Activated CD8-positive, alpha-beta T cell treated with anti-CD3 and anti-CD28 coated beads for 36 hours (primary cell): ENCODE measurements at regions not wholly inside any gene's neighbourhood (a gene's known extent, or its start where the extent isn't known, plus 50 kb on each side); places are given as distances from the start of the nearest gene placed in this dataset.

Experiments used
- ATAC-seq: fragments of 200-7000 bp; cut with Tn5 transposase; one replicate; pipeline ENCODE4 v1.10.0; 2021; ENCODE audit warnings: mild to moderate bottlenecking, moderate library complexity
- CTCF ChIA-PET: fragments of 350-600 bp; sonication (Branson Sonifier 250); formaldehyde crosslinking; loops from one replicate; lab custom pipeline; 2021; ENCODE audit warnings: antibody characterized with exemption; lab: Charles Lee
- POLR2A ChIA-PET: fragments of 350-600 bp; sonication (Branson Sonifier 250); formaldehyde crosslinking; loops from one replicate; lab custom pipeline; 2021; ENCODE audit warnings: antibody characterized with exemption; lab: Charles Lee
- DNase-seq: peaks from one replicate; pipeline ENCODE4 v3.0.0-alpha.2; 2020
- H3K27ac Mint-ChIP-seq: one replicate; pipeline ENCODE4 v1.8.0; 2021; ENCODE audit warnings: mild to moderate bottlenecking, mixed read lengths
- H3K27me3 Mint-ChIP-seq: one replicate; pipeline ENCODE4 v1.8.0; 2021; ENCODE audit warnings: mixed read lengths
- H3K36me3 Mint-ChIP-seq: one replicate; pipeline ENCODE4 v1.8.0; 2021; ENCODE audit warnings: low read depth, mixed read lengths
- H3K4me1 Mint-ChIP-seq: one replicate; pipeline ENCODE4 v1.8.0; 2021; ENCODE audit warnings: low read depth, mixed read lengths
- H3K4me3 Mint-ChIP-seq: one replicate; pipeline ENCODE4 v1.8.0; 2021; ENCODE audit warnings: mild to moderate bottlenecking, moderate library complexity, mixed read lengths
- H3K9me3 Mint-ChIP-seq: one replicate; pipeline ENCODE4 v1.8.0; 2021; ENCODE audit warnings: mixed read lengths
- CTCF ChIP-seq: fragments of 200-600 bp; IDR thresholded peaks from one replicate; pipeline ENCODE4 v1.8.0; 2022; ENCODE audit warnings: antibody characterized with exemption, mild to moderate bottlenecking
- intact Hi-C: fragments of 100-400 bp; cut with micrococcal nuclease; formaldehyde crosslinking; loops from one replicate; pipeline ENCODE4 v1.10.0; 2022

GRCh38 chr5:114903767-114904166 is 265.9 kb downstream of the TRIM36 start:
- no peak for TF ChIP-seq CTCF
- Mint-ChIP-seq H3K4me1 (no peaks in the 10 kb centered on the region), H3K27ac (no peak overlapping the region), H3K4me3 (no peak overlapping the region), H3K9me3 (peaks cover 2% of the 10 kb centered on the region), H3K27me3 (no peaks in the 10 kb centered on the region), H3K36me3 (no peaks in the 10 kb centered on the region)
- DNase-seq: no peak
- ATAC-seq: no peak
- CTCF ChIA-PET: no interaction called here
- POLR2A ChIA-PET: no interaction called here
- intact Hi-C loops: no loop called here

GRCh38 chr5:114898602-114899001 is 271.1 kb downstream of the TRIM36 start:
- CTCF ChIA-PET: no interaction called here
- Mint-ChIP-seq H3K27me3 (no peaks in the 10 kb centered on the region), H3K4me1 (no peaks in the 10 kb centered on the region), H3K9me3 (peaks cover 2% of the 10 kb centered on the region), H3K36me3 (no peaks in the 10 kb centered on the region), H3K4me3 (no peak overlapping the region), H3K27ac (no peak overlapping the region)
- TF ChIP-seq CTCF: no peak
- no peak for DNase-seq
- ATAC-seq: no peak
- intact Hi-C loops: no loop called here
- POLR2A ChIA-PET: no interaction called here

GRCh38 chr5:114883675-114884074 is 286.0 kb downstream of the TRIM36 start:
- no peak overlapping the region for H3K4me3 Mint-ChIP-seq
- H3K4me1 Mint-ChIP-seq: no peaks in the 10 kb centered on the region

GRCh38 chr5:114859438-114859735 is 310.3 kb downstream of the TRIM36 start:
- CTCF ChIA-PET: no interaction called here

More at GRCh38 chr5:114883675-114884074, 286.0 kb downstream of the TRIM36 start:
- H3K27me3 Mint-ChIP-seq: no peaks in the 10 kb centered on the region
- no peaks in the 10 kb centered on the region for H3K36me3 Mint-ChIP-seq
- intact Hi-C loops: no loop called here
- POLR2A ChIA-PET: no interaction called here
- CTCF ChIA-PET: no interaction called here
- no peak for TF ChIP-seq CTCF
- DNase-seq: no peak
- no peak for ATAC-seq
- H3K27ac Mint-ChIP-seq: no peak overlapping the region
- H3K9me3 Mint-ChIP-seq: peaks cover 2% of the 10 kb centered on the region

GRCh38 chr5:114858665-114859437 is 310.9 kb downstream of the TRIM36 start:
- Mint-ChIP-seq H3K9me3 (peaks cover 5% of the 10 kb centered on the region), H3K27ac (no peak overlapping the region), H3K36me3 (no peaks in the 10 kb centered on the region), H3K4me3 (no peak overlapping the region), H3K27me3 (no peaks in the 10 kb centered on the region), H3K4me1 (no peaks in the 10 kb centered on the region)
- DNase-seq: no peak
- ATAC-seq: no peak
- no peak for TF ChIP-seq CTCF
- intact Hi-C loops: no loop called here
- CTCF ChIA-PET: no interaction called here
- POLR2A ChIA-PET: no interaction called here

More at GRCh38 chr5:114859438-114859735, 310.3 kb downstream of the TRIM36 start:
- DNase-seq (no peak), ATAC-seq (no peak)
- Mint-ChIP-seq H3K4me3 (no peak overlapping the region), H3K27ac (no peak overlapping the region), H3K27me3 (no peaks in the 10 kb centered on the region), H3K4me1 (no peaks in the 10 kb centered on the region), H3K9me3 (peaks cover 5% of the 10 kb centered on the region), H3K36me3 (no peaks in the 10 kb centered on the region)
- no peak for TF ChIP-seq CTCF
- POLR2A ChIA-PET: no interaction called here
- intact Hi-C loops: no loop called here
